HepG2 (cell line): ENCODE measurements at regions not wholly inside any gene's neighbourhood (a gene's known extent, or its start where the extent isn't known, plus 50 kb on each side); places are given as distances from the start of the nearest gene placed in this dataset.

Experiments used
- NFRKB ChIP-seq: fragments of 450-650 bp; IDR thresholded peaks from 2 replicates; pipeline ENCODE4 v1.6.1; 2017
- POLR2A ChIP-seq, 2 experiments: IDR thresholded peaks; 2 replicates each; pipeline ENCODE4 v1.6.1; 2011; ENCODE audit warnings: low read depth in 2 of 2, low read length in 2 of 2, mild to moderate bottlenecking in 1 of 2, moderate library complexity in 1 of 2; ENCODE audit not compliant: insufficient read depth in 1 of 2
- STAT5B ChIP-seq: sonication (generic); formaldehyde crosslinking; IDR thresholded peaks from 2 replicates; pipeline ENCODE4 v1.4.0; 2020; ENCODE audit warnings: missing genetic modification reagents

GRCh38 chr9:134559013-134559412, 82.6 kb upstream of the COL5A1 start:
- TF ChIP-seq POLR2A (IDR thresholded peaks at IDR 0.05; ENCODE audit: insufficient read depth in 1 of 2, low read depth in 2 of 2, low read length in 2 of 2) (no peak), STAT5B (CRISPR knock-in tag) (no peak), NFRKB (no peak)
